Prostate gland (tissue), 2 donors: ENCODE measurements at regions not wholly inside any gene's neighbourhood (a gene's known extent, or its start where the extent isn't known, plus 50 kb on each side); places are given as distances from the start of the nearest gene placed in this dataset.

ENCODE experiments used
- CTCF ChIP-seq, 4 experiments: fragments of 200-600 bp in 2 of 4; fragments of 450-650 bp in 2 of 4; sonication (generic) in 2 of 4; IDR thresholded peaks; 1 replicate in 3 of 4; 2 replicates in 1 of 4; pipeline ENCODE4 v1.5.1; 2016 to 2019; ENCODE audit warnings: antibody characterized with exemption in 4 of 4, mild to moderate bottlenecking in 2 of 4, moderate library complexity in 2 of 4
- POLR2A ChIP-seq: fragments of 450-650 bp; IDR thresholded peaks from one replicate; pipeline ENCODE4 v1.6.1; 2016; ENCODE audit warnings: antibody characterized with exemption, mild to moderate bottlenecking
- POLR2AphosphoS5 ChIP-seq: sonication (generic); formaldehyde crosslinking; IDR thresholded peaks from one replicate; pipeline ENCODE4 v1.6.1; 2017; ENCODE audit warnings: antibody characterized with exemption

- TF ChIP-seq CTCF (IDR thresholded peaks at IDR 0.05) (no peak), POLR2AphosphoS5 (no peak), POLR2A (no peak)
These were observed 204.8 kb downstream of the TMEM161B start for GRCh38 chr5:88063813-88064212.
